ENCODE measurements at regions not wholly inside any gene's neighbourhood (a gene's known extent, or its start where the extent isn't known, plus 50 kb on each side); places are given as distances from the start of the nearest gene placed in this dataset.

DNA sequence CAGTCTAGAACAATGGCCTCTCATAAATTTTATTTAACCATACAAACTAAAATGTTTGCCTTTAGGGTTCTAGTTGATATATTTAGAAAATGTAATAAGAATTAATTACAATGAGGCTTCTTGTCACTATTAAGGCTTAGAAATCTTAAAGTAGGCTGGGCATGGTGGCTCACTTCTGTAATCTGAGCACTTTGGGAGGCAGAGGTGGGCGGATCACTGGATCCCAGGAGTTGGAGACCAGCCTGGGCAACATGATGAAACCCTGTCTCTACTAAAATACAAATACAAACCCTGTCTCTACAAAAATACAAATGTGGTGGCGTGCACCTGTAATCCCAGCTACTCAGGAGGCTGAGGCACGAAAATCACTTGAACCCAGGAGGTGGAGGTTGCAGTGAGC lies 99.0 kb upstream of the ADGRF1 start:
- TF ChIP-seq, protein P1, sequence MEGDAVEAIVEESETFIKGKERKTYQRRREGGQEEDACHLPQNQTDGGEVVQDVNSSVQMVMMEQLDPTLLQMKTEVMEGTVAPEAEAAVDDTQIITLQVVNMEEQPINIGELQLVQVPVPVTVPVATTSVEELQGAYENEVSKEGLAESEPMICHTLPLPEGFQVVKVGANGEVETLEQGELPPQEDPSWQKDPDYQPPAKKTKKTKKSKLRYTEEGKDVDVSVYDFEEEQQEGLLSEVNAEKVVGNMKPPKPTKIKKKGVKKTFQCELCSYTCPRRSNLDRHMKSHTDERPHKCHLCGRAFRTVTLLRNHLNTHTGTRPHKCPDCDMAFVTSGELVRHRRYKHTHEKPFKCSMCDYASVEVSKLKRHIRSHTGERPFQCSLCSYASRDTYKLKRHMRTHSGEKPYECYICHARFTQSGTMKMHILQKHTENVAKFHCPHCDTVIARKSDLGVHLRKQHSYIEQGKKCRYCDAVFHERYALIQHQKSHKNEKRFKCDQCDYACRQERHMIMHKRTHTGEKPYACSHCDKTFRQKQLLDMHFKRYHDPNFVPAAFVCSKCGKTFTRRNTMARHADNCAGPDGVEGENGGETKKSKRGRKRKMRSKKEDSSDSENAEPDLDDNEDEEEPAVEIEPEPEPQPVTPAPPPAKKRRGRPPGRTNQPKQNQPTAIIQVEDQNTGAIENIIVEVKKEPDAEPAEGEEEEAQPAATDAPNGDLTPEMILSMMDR (IDR thresholded peaks at IDR 0.05): no peak
- no peak for TF ChIP-seq EZH2 (IDR thresholded peaks at IDR 0.05)
- TF ChIP-seq EZH2phosphoT487 (IDR thresholded peaks at IDR 0.05): no peak

All from neural progenitor cell (in vitro differentiated cells).